ENCODE measurements at regions not wholly inside any gene's neighbourhood (a gene's known extent, or its start where the extent isn't known, plus 50 kb on each side); places are given as distances from the start of the nearest gene placed in this dataset.

DNA sequence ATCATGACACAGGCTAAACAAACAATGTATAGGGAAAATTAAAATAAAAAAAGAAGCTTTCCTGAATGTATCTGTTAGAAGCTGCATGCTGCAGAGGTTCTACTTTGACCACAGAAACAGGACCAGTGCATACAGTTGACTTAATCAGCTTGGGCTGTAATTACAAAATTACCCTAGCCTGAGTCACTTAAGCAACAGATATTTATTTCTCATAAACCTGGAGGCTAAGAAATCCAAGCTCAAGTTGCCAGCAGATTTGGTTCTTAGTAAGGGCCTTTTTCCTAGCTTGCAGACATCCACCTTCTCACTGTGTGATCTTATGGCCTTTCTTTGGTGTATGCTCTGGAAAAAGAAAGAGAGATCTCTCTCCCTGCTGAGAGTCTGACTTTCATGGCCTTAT is 946.5 kb upstream of the RAG2 start:
- TF ChIP-seq, protein P1, sequence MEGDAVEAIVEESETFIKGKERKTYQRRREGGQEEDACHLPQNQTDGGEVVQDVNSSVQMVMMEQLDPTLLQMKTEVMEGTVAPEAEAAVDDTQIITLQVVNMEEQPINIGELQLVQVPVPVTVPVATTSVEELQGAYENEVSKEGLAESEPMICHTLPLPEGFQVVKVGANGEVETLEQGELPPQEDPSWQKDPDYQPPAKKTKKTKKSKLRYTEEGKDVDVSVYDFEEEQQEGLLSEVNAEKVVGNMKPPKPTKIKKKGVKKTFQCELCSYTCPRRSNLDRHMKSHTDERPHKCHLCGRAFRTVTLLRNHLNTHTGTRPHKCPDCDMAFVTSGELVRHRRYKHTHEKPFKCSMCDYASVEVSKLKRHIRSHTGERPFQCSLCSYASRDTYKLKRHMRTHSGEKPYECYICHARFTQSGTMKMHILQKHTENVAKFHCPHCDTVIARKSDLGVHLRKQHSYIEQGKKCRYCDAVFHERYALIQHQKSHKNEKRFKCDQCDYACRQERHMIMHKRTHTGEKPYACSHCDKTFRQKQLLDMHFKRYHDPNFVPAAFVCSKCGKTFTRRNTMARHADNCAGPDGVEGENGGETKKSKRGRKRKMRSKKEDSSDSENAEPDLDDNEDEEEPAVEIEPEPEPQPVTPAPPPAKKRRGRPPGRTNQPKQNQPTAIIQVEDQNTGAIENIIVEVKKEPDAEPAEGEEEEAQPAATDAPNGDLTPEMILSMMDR (IDR thresholded peaks at IDR 0.05; ENCODE audit: insufficient read depth, low read length): no peak
- no peak for TF ChIP-seq POLR2AphosphoS5 (IDR thresholded peaks at IDR 0.05; ENCODE audit: low read depth)
- TF ChIP-seq, protein P2, sequence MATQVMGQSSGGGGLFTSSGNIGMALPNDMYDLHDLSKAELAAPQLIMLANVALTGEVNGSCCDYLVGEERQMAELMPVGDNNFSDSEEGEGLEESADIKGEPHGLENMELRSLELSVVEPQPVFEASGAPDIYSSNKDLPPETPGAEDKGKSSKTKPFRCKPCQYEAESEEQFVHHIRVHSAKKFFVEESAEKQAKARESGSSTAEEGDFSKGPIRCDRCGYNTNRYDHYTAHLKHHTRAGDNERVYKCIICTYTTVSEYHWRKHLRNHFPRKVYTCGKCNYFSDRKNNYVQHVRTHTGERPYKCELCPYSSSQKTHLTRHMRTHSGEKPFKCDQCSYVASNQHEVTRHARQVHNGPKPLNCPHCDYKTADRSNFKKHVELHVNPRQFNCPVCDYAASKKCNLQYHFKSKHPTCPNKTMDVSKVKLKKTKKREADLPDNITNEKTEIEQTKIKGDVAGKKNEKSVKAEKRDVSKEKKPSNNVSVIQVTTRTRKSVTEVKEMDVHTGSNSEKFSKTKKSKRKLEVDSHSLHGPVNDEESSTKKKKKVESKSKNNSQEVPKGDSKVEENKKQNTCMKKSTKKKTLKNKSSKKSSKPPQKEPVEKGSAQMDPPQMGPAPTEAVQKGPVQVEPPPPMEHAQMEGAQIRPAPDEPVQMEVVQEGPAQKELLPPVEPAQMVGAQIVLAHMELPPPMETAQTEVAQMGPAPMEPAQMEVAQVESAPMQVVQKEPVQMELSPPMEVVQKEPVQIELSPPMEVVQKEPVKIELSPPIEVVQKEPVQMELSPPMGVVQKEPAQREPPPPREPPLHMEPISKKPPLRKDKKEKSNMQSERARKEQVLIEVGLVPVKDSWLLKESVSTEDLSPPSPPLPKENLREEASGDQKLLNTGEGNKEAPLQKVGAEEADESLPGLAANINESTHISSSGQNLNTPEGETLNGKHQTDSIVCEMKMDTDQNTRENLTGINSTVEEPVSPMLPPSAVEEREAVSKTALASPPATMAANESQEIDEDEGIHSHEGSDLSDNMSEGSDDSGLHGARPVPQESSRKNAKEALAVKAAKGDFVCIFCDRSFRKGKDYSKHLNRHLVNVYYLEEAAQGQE (IDR thresholded peaks at IDR 0.05; ENCODE audit: insufficient replicate concordance, low read depth): no peak
- no peak for TF ChIP-seq GABPA (IDR thresholded peaks at IDR 0.05; ENCODE audit: low read depth)
- TF ChIP-seq SPI1 (IDR thresholded peaks at IDR 0.05; ENCODE audit: borderline replicate concordance, low read depth): no peak

Measured in HL-60 (cell line).